ENCODE measurements at regions not wholly inside any gene's neighbourhood (a gene's known extent, or its start where the extent isn't known, plus 50 kb on each side); places are given as distances from the start of the nearest gene placed in this dataset.

- TF ChIP-seq, protein P1, sequence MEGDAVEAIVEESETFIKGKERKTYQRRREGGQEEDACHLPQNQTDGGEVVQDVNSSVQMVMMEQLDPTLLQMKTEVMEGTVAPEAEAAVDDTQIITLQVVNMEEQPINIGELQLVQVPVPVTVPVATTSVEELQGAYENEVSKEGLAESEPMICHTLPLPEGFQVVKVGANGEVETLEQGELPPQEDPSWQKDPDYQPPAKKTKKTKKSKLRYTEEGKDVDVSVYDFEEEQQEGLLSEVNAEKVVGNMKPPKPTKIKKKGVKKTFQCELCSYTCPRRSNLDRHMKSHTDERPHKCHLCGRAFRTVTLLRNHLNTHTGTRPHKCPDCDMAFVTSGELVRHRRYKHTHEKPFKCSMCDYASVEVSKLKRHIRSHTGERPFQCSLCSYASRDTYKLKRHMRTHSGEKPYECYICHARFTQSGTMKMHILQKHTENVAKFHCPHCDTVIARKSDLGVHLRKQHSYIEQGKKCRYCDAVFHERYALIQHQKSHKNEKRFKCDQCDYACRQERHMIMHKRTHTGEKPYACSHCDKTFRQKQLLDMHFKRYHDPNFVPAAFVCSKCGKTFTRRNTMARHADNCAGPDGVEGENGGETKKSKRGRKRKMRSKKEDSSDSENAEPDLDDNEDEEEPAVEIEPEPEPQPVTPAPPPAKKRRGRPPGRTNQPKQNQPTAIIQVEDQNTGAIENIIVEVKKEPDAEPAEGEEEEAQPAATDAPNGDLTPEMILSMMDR (IDR thresholded peaks at IDR 0.05; ENCODE audit: poor library complexity, severe bottlenecking) = no peak
- no peak for ATAC-seq (ENCODE audit: low read depth)
- peaks cover 9% of the 10 kb centered on the region for H3K27me3 ChIP-seq (ENCODE audit: insufficient read depth, poor library complexity, severe bottlenecking)
Measured at GRCh38 chr12:113742801-113743200, 223.3 kb downstream of the RBM19 start.

GRCh38 chr12:113740699-113741098 is 225.4 kb downstream of the RBM19 start:
- no peaks in the 10 kb centered on the region for H3K9me3 ChIP-seq (ENCODE audit: severe bottlenecking)
- H3K27me3 ChIP-seq (ENCODE audit: insufficient read depth, poor library complexity, severe bottlenecking) = peaks cover 7% of the 10 kb centered on the region
- DNase-seq (ENCODE audit: low spot score) = no peak
- no peaks in the 10 kb centered on the region for H3K4me1 ChIP-seq (ENCODE audit: insufficient read depth, poor library complexity, severe bottlenecking)
- no peak overlapping the region for H3K4me3 ChIP-seq (ENCODE audit: severe bottlenecking)
- H3K36me3 ChIP-seq (ENCODE audit: low read depth) = no peaks in the 10 kb centered on the region
- TF ChIP-seq, protein P1 (IDR thresholded peaks at IDR 0.05; ENCODE audit: poor library complexity, severe bottlenecking) = no peak
- no peak overlapping the region for H3K27ac ChIP-seq (ENCODE audit: poor library complexity, severe bottlenecking)
- no peak for ATAC-seq (ENCODE audit: low read depth)

More at GRCh38 chr12:113742801-113743200, 223.3 kb downstream of the RBM19 start:
- no peaks in the 10 kb centered on the region for H3K9me3 ChIP-seq (ENCODE audit: severe bottlenecking)
- no peak for DNase-seq (ENCODE audit: low spot score)
- no peak overlapping the region for H3K27ac ChIP-seq (ENCODE audit: poor library complexity, severe bottlenecking)
- no peaks in the 10 kb centered on the region for H3K36me3 ChIP-seq (ENCODE audit: low read depth)
- no peak overlapping the region for H3K4me3 ChIP-seq (ENCODE audit: severe bottlenecking)
- no peaks in the 10 kb centered on the region for H3K4me1 ChIP-seq (ENCODE audit: insufficient read depth, poor library complexity, severe bottlenecking)

- peaks cover 8% of the 10 kb centered on the region for H3K27me3 ChIP-seq (ENCODE audit: insufficient read depth, poor library complexity, severe bottlenecking)
- H3K27ac ChIP-seq (ENCODE audit: poor library complexity, severe bottlenecking) = no peak overlapping the region
- no peak overlapping the region for H3K4me3 ChIP-seq (ENCODE audit: severe bottlenecking)
- no peak for ATAC-seq (ENCODE audit: low read depth)
- no peaks in the 10 kb centered on the region for H3K36me3 ChIP-seq (ENCODE audit: low read depth)
- TF ChIP-seq, protein P1 (IDR thresholded peaks at IDR 0.05; ENCODE audit: poor library complexity, severe bottlenecking) = no peak
- H3K4me1 ChIP-seq (ENCODE audit: insufficient read depth, poor library complexity, severe bottlenecking) = no peaks in the 10 kb centered on the region
- no peaks in the 10 kb centered on the region for H3K9me3 ChIP-seq (ENCODE audit: severe bottlenecking)
- no peak for DNase-seq (ENCODE audit: low spot score)
Measured at GRCh38 chr12:113735131-113735530, 231.0 kb downstream of the RBM19 start.

- Histone ChIP-seq H3K27ac (ENCODE audit: poor library complexity, severe bottlenecking) (no peak overlapping the region), H3K36me3 (ENCODE audit: low read depth) (no peaks in the 10 kb centered on the region), H3K9me3 (ENCODE audit: severe bottlenecking) (no peaks in the 10 kb centered on the region), H3K4me1 (ENCODE audit: insufficient read depth, poor library complexity, severe bottlenecking) (no peaks in the 10 kb centered on the region), H3K27me3 (ENCODE audit: insufficient read depth, poor library complexity, severe bottlenecking) (peaks cover 8% of the 10 kb centered on the region), H3K4me3 (ENCODE audit: severe bottlenecking) (no peak overlapping the region)
- TF ChIP-seq, protein P1 (IDR thresholded peaks at IDR 0.05; ENCODE audit: poor library complexity, severe bottlenecking) = no peak
- ATAC-seq (ENCODE audit: low read depth) (no peak), DNase-seq (ENCODE audit: low spot score) (no peak)
Measured at GRCh38 chr12:113734503-113734902, 231.6 kb downstream of the RBM19 start.

DNA sequence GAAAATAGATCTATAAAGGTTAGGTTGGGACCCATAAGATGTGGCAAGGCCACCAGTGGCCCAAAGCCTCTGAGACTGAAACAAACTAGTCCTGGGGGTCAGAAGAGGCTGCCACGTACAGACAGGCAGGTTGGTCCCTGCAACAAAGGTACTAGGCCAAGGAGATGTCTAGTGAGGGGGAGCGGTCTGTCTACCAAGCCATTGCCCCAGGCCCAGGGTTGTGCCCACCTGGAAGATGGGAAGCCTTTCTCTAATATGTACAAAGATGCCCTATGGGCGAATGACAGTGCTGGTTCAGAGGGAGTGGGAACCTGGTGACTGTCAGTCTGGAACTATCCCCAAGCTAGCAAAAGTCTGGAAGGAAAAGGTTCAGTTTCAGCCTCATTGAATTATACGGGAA is 233.2 kb downstream of the RBM19 start:
- DNase-seq (ENCODE audit: low spot score) (no peak), ATAC-seq (ENCODE audit: low read depth) (no peak)
- no peaks in the 10 kb centered on the region for H3K4me1 ChIP-seq (ENCODE audit: insufficient read depth, poor library complexity, severe bottlenecking)
- H3K27ac ChIP-seq (ENCODE audit: poor library complexity, severe bottlenecking) = no peak overlapping the region
- TF ChIP-seq, protein P1 (IDR thresholded peaks at IDR 0.05; ENCODE audit: poor library complexity, severe bottlenecking) = no peak
- peaks cover 5% of the 10 kb centered on the region for H3K27me3 ChIP-seq (ENCODE audit: insufficient read depth, poor library complexity, severe bottlenecking)
- no peaks in the 10 kb centered on the region for H3K9me3 ChIP-seq (ENCODE audit: severe bottlenecking)
- H3K36me3 ChIP-seq (ENCODE audit: low read depth) = no peaks in the 10 kb centered on the region
- H3K4me3 ChIP-seq (ENCODE audit: severe bottlenecking) = no peak overlapping the region

All from RWPE2 (cell line).